H1 (cell line): ENCODE measurements at regions not wholly inside any gene's neighbourhood (a gene's known extent, or its start where the extent isn't known, plus 50 kb on each side); places are given as distances from the start of the nearest gene placed in this dataset.

Experiments used
- CTCF ChIP-seq, 3 experiments: IDR thresholded peaks; 1 replicate in 2 of 3; 2 replicates in 1 of 3; pipeline versions ENCODE4 v1.5.1 to v1.6.1; 2011; ENCODE audit warnings: low read length in 3 of 3, mild to moderate bottlenecking in 3 of 3, inconsistent platforms in 2 of 3, low read depth in 1 of 3, moderate library complexity in 1 of 3; ENCODE audit not compliant: insufficient read depth in 1 of 3; ENCODE audit errors: control extremely low read depth in 1 of 3
- POLR2A ChIP-seq, 2 experiments: IDR thresholded peaks; 1 replicate in 1 of 2; 2 replicates in 1 of 2; pipeline ENCODE4 v1.6.1; 2011; ENCODE audit warnings: low read depth in 2 of 2, low read length in 2 of 2, mild to moderate bottlenecking in 2 of 2; ENCODE audit errors: control extremely low read depth in 1 of 2
- RNF2 ChIP-seq: fragments of 200-900, 300-1000 bp; sonication (generic); IDR thresholded peaks from 2 replicates; pipeline ENCODE4 v1.7.1; 2016; ENCODE audit warnings: borderline replicate concordance, low read depth, mild to moderate bottlenecking, antibody characterized with exemption, low read length; ENCODE audit not compliant: poor library complexity, severe bottlenecking; ENCODE audit errors: missing control alignments
- SP4 ChIP-seq: IDR thresholded peaks from 2 replicates; pipeline ENCODE4 v1.6.1; 2012; ENCODE audit warnings: low read length, inconsistent platforms
- SUZ12 ChIP-seq: fragments of 200-600 bp; sonication (generic); IDR thresholded peaks from 2 replicates; pipeline ENCODE4 v1.6.1; 2012; ENCODE audit warnings: mild to moderate bottlenecking, inconsistent platforms, low read length, moderate library complexity, mixed read lengths

DNA sequence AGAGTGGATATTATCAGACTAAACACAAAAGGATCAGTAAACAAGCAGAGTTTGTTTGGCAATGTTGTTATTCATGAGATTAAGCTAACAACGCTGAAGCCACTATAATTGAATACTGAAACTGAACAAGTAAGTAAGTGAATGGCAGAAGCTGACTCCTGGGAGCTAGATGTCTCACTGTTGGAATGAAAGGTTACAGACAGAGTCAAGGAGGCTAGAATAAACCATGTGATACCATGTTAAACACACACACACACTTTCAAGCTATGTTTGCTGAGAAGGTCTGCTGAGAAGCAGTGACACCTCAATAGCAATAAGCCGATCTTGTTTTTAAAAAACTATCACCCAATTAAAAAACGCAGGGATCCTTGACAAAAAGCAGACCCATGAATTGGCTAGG, 1609.4 kb upstream of the MIR17HG start (continued):
- no peak for TF ChIP-seq CTCF (IDR thresholded peaks at IDR 0.05; ENCODE audit: control extremely low read depth in 1 of 3, insufficient read depth in 1 of 3, low read depth in 1 of 3, low read length in 3 of 3)
- TF ChIP-seq POLR2A (IDR thresholded peaks at IDR 0.05; ENCODE audit: control extremely low read depth in 1 of 2, low read depth in 2 of 2, low read length in 2 of 2), result no peak
- no peak for TF ChIP-seq SP4
- TF ChIP-seq SUZ12, result no peak
- no peak for TF ChIP-seq RNF2
